Loucy (cell line): ENCODE measurements at regions not wholly inside any gene's neighbourhood (a gene's known extent, or its start where the extent isn't known, plus 50 kb on each side); places are given as distances from the start of the nearest gene placed in this dataset.

Source experiments
- CTCF ChIP-seq: fragments of 200-600 bp; sonication (generic); conservative IDR thresholded peaks from 2 replicates; pipeline ENCODE4 v1.5.1; 2014; ENCODE audit warnings: mild to moderate bottlenecking, antibody characterized with exemption, low read length
- EZH2phosphoT487 ChIP-seq: fragments of 200-600 bp; IDR thresholded peaks from 2 replicates; pipeline ENCODE4 v1.6.1; 2018; ENCODE audit warnings: antibody characterized with exemption, mild to moderate bottlenecking, moderate library complexity, borderline replicate concordance

GRCh38 chr5:6859023-6859422 is 145.8 kb downstream of the TENT4A start:
- TF ChIP-seq CTCF (no peak), EZH2phosphoT487 (no peak)
